ES-I3 (cell line): ENCODE measurements at regions not wholly inside any gene's neighbourhood (a gene's known extent, or its start where the extent isn't known, plus 50 kb on each side); places are given as distances from the start of the nearest gene placed in this dataset.

ENCODE experiments used
- H3K36me3 ChIP-seq: 2 replicates; pipeline ENCODE4 v1.6.1; 2013; ENCODE audit warnings: mild to moderate bottlenecking, low read length, control low read depth, moderate library complexity; ENCODE audit not compliant: insufficient read depth
- H3K4me1 ChIP-seq: 2 replicates; pipeline ENCODE4 v1.6.1; 2013; ENCODE audit warnings: mild to moderate bottlenecking, control low read depth, low read length; ENCODE audit not compliant: insufficient read depth
- H3K9ac ChIP-seq: 2 replicates; pipeline ENCODE4 v1.6.1; 2013; ENCODE audit warnings: low read depth, mild to moderate bottlenecking, low read length, moderate library complexity
- H3K9me3 ChIP-seq: 2 replicates; pipeline ENCODE4 v1.6.1; 2013; ENCODE audit warnings: mild to moderate bottlenecking, low read length, moderate library complexity; ENCODE audit not compliant: control insufficient read depth, insufficient read depth

- peaks cover 5% of the 10 kb centered on the region; the same call in 1 of the 2 replicates for H3K4me1 ChIP-seq
- H3K36me3 ChIP-seq: no peaks in the 10 kb centered on the region
- H3K9me3 ChIP-seq: no peaks in the 10 kb centered on the region
- no peak overlapping the region for H3K9ac ChIP-seq
Measured at GRCh38 chr18:70382992-70383717, 94.3 kb downstream of the SOCS6 start.

GRCh38 chr18:70382017-70382416 is 93.2 kb downstream of the SOCS6 start:
- Histone ChIP-seq H3K9ac (no peak overlapping the region), H3K9me3 (no peaks in the 10 kb centered on the region), H3K4me1 (peaks cover 5% of the 10 kb centered on the region; the same call in 1 of the 2 replicates), H3K36me3 (no peaks in the 10 kb centered on the region)

- Histone ChIP-seq H3K36me3 (no peaks in the 10 kb centered on the region), H3K4me1 (peaks cover 5% of the 10 kb centered on the region; the same call in 1 of the 2 replicates), H3K9ac (no peak overlapping the region), H3K9me3 (no peaks in the 10 kb centered on the region)
Measured at GRCh38 chr18:70380915-70381896, 92.4 kb downstream of the SOCS6 start.
